ENCODE measurements at regions not wholly inside any gene's neighbourhood (a gene's known extent, or its start where the extent isn't known, plus 50 kb on each side); places are given as distances from the start of the nearest gene placed in this dataset.

DNA sequence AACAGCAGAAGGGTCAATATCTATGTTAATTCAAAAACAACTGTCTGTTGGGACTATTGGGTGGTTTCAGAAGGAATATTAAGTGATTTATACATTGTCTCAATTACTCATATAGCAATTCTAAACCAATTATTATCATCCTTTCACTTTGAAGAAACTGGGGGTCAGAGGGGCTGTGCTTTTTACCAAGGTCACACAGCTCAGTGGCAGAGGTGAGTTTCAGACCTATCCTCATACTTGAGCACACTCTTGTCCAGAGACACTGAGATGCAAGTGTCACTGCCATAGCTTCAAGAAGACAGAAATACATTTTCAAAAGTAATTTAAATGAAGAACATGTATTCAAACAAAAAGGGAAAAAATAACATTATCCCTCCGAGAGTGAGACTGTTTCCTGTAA, 195.3 kb downstream of the ARL4A start:
- TF ChIP-seq, protein P1, sequence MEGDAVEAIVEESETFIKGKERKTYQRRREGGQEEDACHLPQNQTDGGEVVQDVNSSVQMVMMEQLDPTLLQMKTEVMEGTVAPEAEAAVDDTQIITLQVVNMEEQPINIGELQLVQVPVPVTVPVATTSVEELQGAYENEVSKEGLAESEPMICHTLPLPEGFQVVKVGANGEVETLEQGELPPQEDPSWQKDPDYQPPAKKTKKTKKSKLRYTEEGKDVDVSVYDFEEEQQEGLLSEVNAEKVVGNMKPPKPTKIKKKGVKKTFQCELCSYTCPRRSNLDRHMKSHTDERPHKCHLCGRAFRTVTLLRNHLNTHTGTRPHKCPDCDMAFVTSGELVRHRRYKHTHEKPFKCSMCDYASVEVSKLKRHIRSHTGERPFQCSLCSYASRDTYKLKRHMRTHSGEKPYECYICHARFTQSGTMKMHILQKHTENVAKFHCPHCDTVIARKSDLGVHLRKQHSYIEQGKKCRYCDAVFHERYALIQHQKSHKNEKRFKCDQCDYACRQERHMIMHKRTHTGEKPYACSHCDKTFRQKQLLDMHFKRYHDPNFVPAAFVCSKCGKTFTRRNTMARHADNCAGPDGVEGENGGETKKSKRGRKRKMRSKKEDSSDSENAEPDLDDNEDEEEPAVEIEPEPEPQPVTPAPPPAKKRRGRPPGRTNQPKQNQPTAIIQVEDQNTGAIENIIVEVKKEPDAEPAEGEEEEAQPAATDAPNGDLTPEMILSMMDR (conservative IDR thresholded peaks at IDR 0.05; ENCODE audit: low read depth in 2 of 2), result no peak
- TF ChIP-seq NANOG (IDR thresholded peaks at IDR 0.05; ENCODE audit: borderline replicate concordance), result no peak
- TF ChIP-seq EZH2phosphoT487 (IDR thresholded peaks at IDR 0.05; ENCODE audit: unreplicated experiment), result no peak
- TF ChIP-seq STAT1 (IDR thresholded peaks at IDR 0.05; ENCODE audit: unreplicated experiment), result no peak
- no peak for TF ChIP-seq POLR2AphosphoS5 (IDR thresholded peaks at IDR 0.05; ENCODE audit: low read depth)
- no peak for TF ChIP-seq EZH2 (IDR thresholded peaks at IDR 0.05; ENCODE audit: low read depth, unreplicated experiment)
- TF ChIP-seq, protein P2, sequence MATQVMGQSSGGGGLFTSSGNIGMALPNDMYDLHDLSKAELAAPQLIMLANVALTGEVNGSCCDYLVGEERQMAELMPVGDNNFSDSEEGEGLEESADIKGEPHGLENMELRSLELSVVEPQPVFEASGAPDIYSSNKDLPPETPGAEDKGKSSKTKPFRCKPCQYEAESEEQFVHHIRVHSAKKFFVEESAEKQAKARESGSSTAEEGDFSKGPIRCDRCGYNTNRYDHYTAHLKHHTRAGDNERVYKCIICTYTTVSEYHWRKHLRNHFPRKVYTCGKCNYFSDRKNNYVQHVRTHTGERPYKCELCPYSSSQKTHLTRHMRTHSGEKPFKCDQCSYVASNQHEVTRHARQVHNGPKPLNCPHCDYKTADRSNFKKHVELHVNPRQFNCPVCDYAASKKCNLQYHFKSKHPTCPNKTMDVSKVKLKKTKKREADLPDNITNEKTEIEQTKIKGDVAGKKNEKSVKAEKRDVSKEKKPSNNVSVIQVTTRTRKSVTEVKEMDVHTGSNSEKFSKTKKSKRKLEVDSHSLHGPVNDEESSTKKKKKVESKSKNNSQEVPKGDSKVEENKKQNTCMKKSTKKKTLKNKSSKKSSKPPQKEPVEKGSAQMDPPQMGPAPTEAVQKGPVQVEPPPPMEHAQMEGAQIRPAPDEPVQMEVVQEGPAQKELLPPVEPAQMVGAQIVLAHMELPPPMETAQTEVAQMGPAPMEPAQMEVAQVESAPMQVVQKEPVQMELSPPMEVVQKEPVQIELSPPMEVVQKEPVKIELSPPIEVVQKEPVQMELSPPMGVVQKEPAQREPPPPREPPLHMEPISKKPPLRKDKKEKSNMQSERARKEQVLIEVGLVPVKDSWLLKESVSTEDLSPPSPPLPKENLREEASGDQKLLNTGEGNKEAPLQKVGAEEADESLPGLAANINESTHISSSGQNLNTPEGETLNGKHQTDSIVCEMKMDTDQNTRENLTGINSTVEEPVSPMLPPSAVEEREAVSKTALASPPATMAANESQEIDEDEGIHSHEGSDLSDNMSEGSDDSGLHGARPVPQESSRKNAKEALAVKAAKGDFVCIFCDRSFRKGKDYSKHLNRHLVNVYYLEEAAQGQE (IDR thresholded peaks at IDR 0.05; ENCODE audit: unreplicated experiment), result no peak
- TF ChIP-seq JUNB (IDR thresholded peaks at IDR 0.05; ENCODE audit: unreplicated experiment), result no peak
- TF ChIP-seq, protein P3, sequence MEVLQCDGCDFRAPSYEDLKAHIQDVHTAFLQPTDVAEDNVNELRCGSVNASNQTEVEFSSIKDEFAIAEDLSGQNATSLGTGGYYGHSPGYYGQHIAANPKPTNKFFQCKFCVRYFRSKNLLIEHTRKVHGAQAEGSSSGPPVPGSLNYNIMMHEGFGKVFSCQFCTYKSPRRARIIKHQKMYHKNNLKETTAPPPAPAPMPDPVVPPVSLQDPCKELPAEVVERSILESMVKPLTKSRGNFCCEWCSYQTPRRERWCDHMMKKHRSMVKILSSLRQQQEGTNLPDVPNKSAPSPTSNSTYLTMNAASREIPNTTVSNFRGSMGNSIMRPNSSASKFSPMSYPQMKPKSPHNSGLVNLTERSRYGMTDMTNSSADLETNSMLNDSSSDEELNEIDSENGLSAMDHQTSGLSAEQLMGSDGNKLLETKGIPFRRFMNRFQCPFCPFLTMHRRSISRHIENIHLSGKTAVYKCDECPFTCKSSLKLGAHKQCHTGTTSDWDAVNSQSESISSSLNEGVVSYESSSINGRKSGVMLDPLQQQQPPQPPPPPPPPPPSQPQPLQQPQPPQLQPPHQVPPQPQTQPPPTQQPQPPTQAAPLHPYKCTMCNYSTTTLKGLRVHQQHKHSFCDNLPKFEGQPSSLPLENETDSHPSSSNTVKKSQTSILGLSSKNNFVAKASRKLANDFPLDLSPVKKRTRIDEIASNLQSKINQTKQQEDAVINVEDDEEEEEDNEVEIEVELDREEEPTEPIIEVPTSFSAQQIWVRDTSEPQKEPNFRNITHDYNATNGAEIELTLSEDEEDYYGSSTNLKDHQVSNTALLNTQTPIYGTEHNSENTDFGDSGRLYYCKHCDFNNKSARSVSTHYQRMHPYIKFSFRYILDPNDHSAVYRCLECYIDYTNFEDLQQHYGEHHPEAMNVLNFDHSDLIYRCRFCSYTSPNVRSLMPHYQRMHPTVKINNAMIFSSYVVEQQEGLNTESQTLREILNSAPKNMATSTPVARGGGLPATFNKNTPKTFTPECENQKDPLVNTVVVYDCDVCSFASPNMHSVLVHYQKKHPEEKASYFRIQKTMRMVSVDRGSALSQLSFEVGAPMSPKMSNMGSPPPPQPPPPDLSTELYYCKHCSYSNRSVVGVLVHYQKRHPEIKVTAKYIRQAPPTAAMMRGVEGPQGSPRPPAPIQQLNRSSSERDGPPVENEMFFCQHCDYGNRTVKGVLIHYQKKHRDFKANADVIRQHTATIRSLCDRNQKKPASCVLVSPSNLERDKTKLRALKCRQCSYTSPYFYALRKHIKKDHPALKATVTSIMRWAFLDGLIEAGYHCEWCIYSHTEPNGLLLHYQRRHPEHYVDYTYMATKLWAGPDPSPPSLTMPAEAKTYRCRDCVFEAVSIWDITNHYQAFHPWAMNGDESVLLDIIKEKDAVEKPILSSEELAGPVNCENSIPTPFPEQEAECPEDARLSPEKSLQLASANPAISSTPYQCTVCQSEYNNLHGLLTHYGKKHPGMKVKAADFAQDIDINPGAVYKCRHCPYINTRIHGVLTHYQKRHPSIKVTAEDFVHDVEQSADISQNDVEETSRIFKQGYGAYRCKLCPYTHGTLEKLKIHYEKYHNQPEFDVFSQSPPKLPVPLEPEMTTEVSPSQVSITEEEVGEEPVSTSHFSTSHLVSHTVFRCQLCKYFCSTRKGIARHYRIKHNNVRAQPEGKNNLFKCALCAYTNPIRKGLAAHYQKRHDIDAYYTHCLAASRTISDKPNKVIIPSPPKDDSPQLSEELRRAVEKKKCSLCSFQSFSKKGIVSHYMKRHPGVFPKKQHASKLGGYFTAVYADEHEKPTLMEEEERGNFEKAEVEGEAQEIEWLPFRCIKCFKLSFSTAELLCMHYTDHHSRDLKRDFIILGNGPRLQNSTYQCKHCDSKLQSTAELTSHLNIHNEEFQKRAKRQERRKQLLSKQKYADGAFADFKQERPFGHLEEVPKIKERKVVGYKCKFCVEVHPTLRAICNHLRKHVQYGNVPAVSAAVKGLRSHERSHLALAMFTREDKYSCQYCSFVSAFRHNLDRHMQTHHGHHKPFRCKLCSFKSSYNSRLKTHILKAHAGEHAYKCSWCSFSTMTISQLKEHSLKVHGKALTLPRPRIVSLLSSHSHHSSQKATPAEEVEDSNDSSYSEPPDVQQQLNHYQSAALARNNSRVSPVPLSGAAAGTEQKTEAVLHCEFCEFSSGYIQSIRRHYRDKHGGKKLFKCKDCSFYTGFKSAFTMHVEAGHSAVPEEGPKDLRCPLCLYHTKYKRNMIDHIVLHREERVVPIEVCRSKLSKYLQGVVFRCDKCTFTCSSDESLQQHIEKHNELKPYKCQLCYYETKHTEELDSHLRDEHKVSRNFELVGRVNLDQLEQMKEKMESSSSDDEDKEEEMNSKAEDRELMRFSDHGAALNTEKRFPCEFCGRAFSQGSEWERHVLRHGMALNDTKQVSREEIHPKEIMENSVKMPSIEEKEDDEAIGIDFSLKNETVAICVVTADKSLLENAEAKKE (CRISPR knock-in tag; IDR thresholded peaks at IDR 0.05), result no peak
- no peak for TF ChIP-seq ZNF331 (CRISPR knock-in tag; IDR thresholded peaks at IDR 0.05; ENCODE audit: low read depth)

Measured in GM23338 (cell line).